ENCODE measurements at regions not wholly inside any gene's neighbourhood (a gene's known extent, or its start where the extent isn't known, plus 50 kb on each side); places are given as distances from the start of the nearest gene placed in this dataset.
"Not testable (repeated sequence)": the region's sequence is repeated elsewhere in the genome, so short reads cannot be mapped to it uniquely, and the experiment has no call there.

- WGBS, 2 experiments (ENCODE audit: extremely low coverage in 1 of 2, insufficient coverage in 1 of 2, insufficient read length in 1 of 2, insufficient replicate concordance in 2 of 2, low coverage in 1 of 2, low lambda C conversion rate in 2 of 2, missing lambda C conversion rate in 1 of 2), result no CpG with 5 or more reads among the region's 3 CpGs
- H3K27ac ChIP-seq (ENCODE audit: low read depth, low read length); H3K9me3 ChIP-seq (ENCODE audit: insufficient read depth in 2 of 2, low read depth in 1 of 2, low read length in 1 of 2); H3K27me3 ChIP-seq (replicated peaks in 1 of 4; ENCODE audit: control insufficient read depth in 3 of 4, extremely low read depth in 1 of 4, insufficient read depth in 3 of 4, low read length in 3 of 4); H2AFZ ChIP-seq (ENCODE audit: low read length); H3K4me1 ChIP-seq (replicated peaks in 1 of 4; ENCODE audit: control insufficient read depth in 3 of 4, insufficient read depth in 4 of 4, low read length in 3 of 4); H4K8ac ChIP-seq (ENCODE audit: extremely low read depth, insufficient read depth, low read length); H3K18ac ChIP-seq (ENCODE audit: extremely low read depth, low read length); H3K14ac ChIP-seq (ENCODE audit: insufficient read length); H3K23ac ChIP-seq (ENCODE audit: insufficient read length); H2AK5ac ChIP-seq (ENCODE audit: low read depth, low read length); DNase-seq (ENCODE audit: low read depth in 1 of 2, low spot score in 2 of 2); H3K23me2 ChIP-seq (ENCODE audit: low read depth, low read length); H3K4ac ChIP-seq (replicated peaks; ENCODE audit: insufficient read length, low read depth, low read length); H2BK15ac ChIP-seq (ENCODE audit: low read length); H4K5ac ChIP-seq (ENCODE audit: insufficient read length, low read depth, low read length); CTCF ChIA-PET (ENCODE audit: partially characterized antibody); FAIRE-seq; H3K9ac ChIP-seq (replicated peaks in 1 of 4; ENCODE audit: extremely low read depth in 1 of 4, low read depth in 3 of 4, low read length in 3 of 4); H3K79me2 ChIP-seq (ENCODE audit: control insufficient read depth in 1 of 2, insufficient read depth in 2 of 2, low read length in 2 of 2); H3K79me1 ChIP-seq (ENCODE audit: low read depth, low read length); H2BK20ac ChIP-seq (ENCODE audit: low read length); POLR2A ChIA-PET (ENCODE audit: partially characterized antibody); H4K20me1 ChIP-seq (replicated peaks in 1 of 2; ENCODE audit: control insufficient read depth in 1 of 2, insufficient read depth in 2 of 2, low read length in 2 of 2); H3K56ac ChIP-seq (replicated peaks; ENCODE audit: insufficient read length, low read depth, low read length); H2BK5ac ChIP-seq (ENCODE audit: low read depth, low read length); H2BK12ac ChIP-seq (ENCODE audit: low read depth, low read length); H3K4me2 ChIP-seq (ENCODE audit: insufficient read depth in 1 of 2, low read depth in 2 of 2, low read length in 2 of 2); H2BK120ac ChIP-seq (replicated peaks; ENCODE audit: low read depth, low read length); H3K36me3 ChIP-seq (ENCODE audit: control insufficient read depth in 2 of 4, insufficient read depth in 4 of 4, low read length in 3 of 4); H3K4me3 ChIP-seq (ENCODE audit: extremely low read depth in 1 of 4, insufficient read depth in 2 of 4, low read depth in 3 of 4, low read length in 4 of 4); H4K91ac ChIP-seq (replicated peaks; ENCODE audit: insufficient read length, low read length): not testable (repeated sequence)
Measured at GRCh38 chr21:7837315-7837714, 2684.1 kb upstream of the TPTE start.

DNA sequence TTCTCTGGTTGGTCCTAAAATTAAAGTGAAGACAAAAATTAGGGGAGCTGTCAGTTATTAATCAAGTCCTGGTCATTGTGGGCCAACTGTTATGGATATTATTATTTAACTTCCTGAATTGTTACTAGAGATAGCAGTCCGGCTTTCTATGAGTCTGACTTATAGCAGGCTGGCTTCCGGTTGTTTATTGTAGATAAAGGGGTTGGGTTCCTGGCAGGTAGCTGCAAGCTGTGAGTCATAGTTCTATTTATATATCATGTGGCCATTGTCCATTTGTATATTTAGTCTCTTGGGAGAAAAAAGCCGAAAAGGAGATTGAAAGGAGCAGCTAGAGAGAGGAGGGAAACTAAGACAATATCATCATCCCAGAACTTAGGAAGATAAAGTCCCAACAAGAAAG lies 2668.0 kb upstream of the TPTE start:
- POLR2A ChIA-PET (ENCODE audit: partially characterized antibody); H3K4me3 ChIP-seq (ENCODE audit: extremely low read depth in 1 of 4, insufficient read depth in 2 of 4, low read depth in 3 of 4, low read length in 4 of 4); H3K27me3 ChIP-seq (replicated peaks in 1 of 4; ENCODE audit: control insufficient read depth in 3 of 4, extremely low read depth in 1 of 4, insufficient read depth in 3 of 4, low read length in 3 of 4); H2BK15ac ChIP-seq (ENCODE audit: low read length); H3K4me2 ChIP-seq (ENCODE audit: insufficient read depth in 1 of 2, low read depth in 2 of 2, low read length in 2 of 2); H2AK5ac ChIP-seq (ENCODE audit: low read depth, low read length); DNase-seq (ENCODE audit: low read depth in 1 of 2, low spot score in 2 of 2); H4K8ac ChIP-seq (ENCODE audit: extremely low read depth, insufficient read depth, low read length); H4K5ac ChIP-seq (ENCODE audit: insufficient read length, low read depth, low read length); H4K20me1 ChIP-seq (replicated peaks in 1 of 2; ENCODE audit: control insufficient read depth in 1 of 2, insufficient read depth in 2 of 2, low read length in 2 of 2); H3K56ac ChIP-seq (replicated peaks; ENCODE audit: insufficient read length, low read depth, low read length); H2BK20ac ChIP-seq (ENCODE audit: low read length); H3K14ac ChIP-seq (ENCODE audit: insufficient read length); H4K91ac ChIP-seq (replicated peaks; ENCODE audit: insufficient read length, low read length); H3K18ac ChIP-seq (ENCODE audit: extremely low read depth, low read length); H3K36me3 ChIP-seq (ENCODE audit: control insufficient read depth in 2 of 4, insufficient read depth in 4 of 4, low read length in 3 of 4); H3K27ac ChIP-seq (ENCODE audit: low read depth, low read length); H2BK12ac ChIP-seq (ENCODE audit: low read depth, low read length); H3K9ac ChIP-seq (replicated peaks in 1 of 4; ENCODE audit: extremely low read depth in 1 of 4, low read depth in 3 of 4, low read length in 3 of 4); FAIRE-seq; H3K4ac ChIP-seq (replicated peaks; ENCODE audit: insufficient read length, low read depth, low read length); H2AFZ ChIP-seq (ENCODE audit: low read length); CTCF ChIA-PET (ENCODE audit: partially characterized antibody); H2BK5ac ChIP-seq (ENCODE audit: low read depth, low read length); H3K9me3 ChIP-seq (ENCODE audit: insufficient read depth in 2 of 2, low read depth in 1 of 2, low read length in 1 of 2); H3K79me1 ChIP-seq (ENCODE audit: low read depth, low read length); H2BK120ac ChIP-seq (replicated peaks; ENCODE audit: low read depth, low read length); H3K23me2 ChIP-seq (ENCODE audit: low read depth, low read length); H3K23ac ChIP-seq (ENCODE audit: insufficient read length); H3K79me2 ChIP-seq (ENCODE audit: control insufficient read depth in 1 of 2, insufficient read depth in 2 of 2, low read length in 2 of 2); H3K4me1 ChIP-seq (replicated peaks in 1 of 4; ENCODE audit: control insufficient read depth in 3 of 4, insufficient read depth in 4 of 4, low read length in 3 of 4): not testable (repeated sequence)
- WGBS, 2 experiments (ENCODE audit: extremely low coverage in 1 of 2, insufficient coverage in 1 of 2, insufficient read length in 1 of 2, insufficient replicate concordance in 2 of 2, low coverage in 1 of 2, low lambda C conversion rate in 2 of 2, missing lambda C conversion rate in 1 of 2), result no CpG with 5 or more reads among the region's 3 CpGs
